ENCODE measurements at regions not wholly inside any gene's neighbourhood (a gene's known extent, or its start where the extent isn't known, plus 50 kb on each side); places are given as distances from the start of the nearest gene placed in this dataset.

DNA sequence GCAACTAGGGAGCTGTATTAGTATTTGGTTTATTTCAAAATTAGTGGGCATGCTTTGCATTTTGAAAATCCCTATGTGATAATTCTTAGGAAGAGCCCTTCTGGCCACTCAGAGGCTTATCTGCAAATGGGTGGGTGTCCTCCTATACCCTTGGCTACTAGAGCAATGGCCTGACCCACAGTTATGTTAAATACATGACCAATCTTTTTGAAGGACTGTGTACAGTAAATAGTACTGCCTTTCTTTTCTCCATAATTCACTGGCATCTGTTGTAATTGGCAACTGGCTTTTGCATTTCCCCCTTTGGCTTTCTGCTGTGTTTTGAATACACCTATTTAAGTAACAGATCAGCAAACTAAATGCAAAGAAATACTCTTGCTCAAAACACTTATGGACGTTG lies 175.4 kb downstream of the ANXA2 start:
- TF ChIP-seq POLR2A (IDR thresholded peaks at IDR 0.05; ENCODE audit: low read length) (no peak), GATA1 (IDR thresholded peaks at IDR 0.05; ENCODE audit: low read depth, low read length) (no peak)

Measured in erythroblast (primary cell).